K562 (cell line): ENCODE measurements at regions not wholly inside any gene's neighbourhood (a gene's known extent, or its start where the extent isn't known, plus 50 kb on each side); places are given as distances from the start of the nearest gene placed in this dataset.

Experiments
- ATF3 ChIP-seq, 2 experiments: fragments of 450-650 bp in 1 of 2; sonication (generic) in 1 of 2; formaldehyde crosslinking in 1 of 2; IDR thresholded peaks in 1 of 2; conservative IDR thresholded peaks in 1 of 2; 2 replicates each; pipeline versions ENCODE4 v1.6.1 to v1.8.1; 2016 to 2023; ENCODE audit warnings: mild to moderate bottlenecking in 2 of 2, moderate library complexity in 2 of 2, inconsistent platforms in 1 of 2, missing genetic modification reagents in 1 of 2
- CTCF ChIP-seq, 3 experiments: IDR thresholded peaks in 2 of 3; conservative IDR thresholded peaks in 1 of 3; 2 replicates each; pipeline ENCODE4 v1.5.1; 2011 to 2012; ENCODE audit warnings: low read length in 3 of 3, mild to moderate bottlenecking in 3 of 3, control low read depth in 2 of 3, improper control_type of control experiment in 1 of 3, inconsistent platforms in 1 of 3, low read depth in 1 of 3, mixed read lengths in 1 of 3, moderate library complexity in 1 of 3; ENCODE audit not compliant: insufficient read depth in 2 of 3
- EHMT2 ChIP-seq: fragments of 450-650 bp; IDR thresholded peaks from 2 replicates; pipeline ENCODE4 v1.6.1; 2018; ENCODE audit warnings: antibody characterized with exemption
- KDM2B ChIP-seq: fragments of 250-450 bp; sonication (Bioruptor Pico); IDR thresholded peaks from 2 replicates; pipeline ENCODE4 v1.8.0; 2021; ENCODE audit warnings: mild to moderate bottlenecking, moderate library complexity
- MYC ChIP-seq, 2 experiments: fragments of 250-450 bp in 1 of 2; sonication (Bioruptor Pico) in 1 of 2; IDR thresholded peaks; 2 replicates each; pipeline versions ENCODE4 v1.5.1 to v1.6.1; 2012 to 2021; ENCODE audit warnings: low read depth in 2 of 2, borderline replicate concordance in 1 of 2, improper control_type of control experiment in 1 of 2, low read length in 1 of 2, mild to moderate bottlenecking in 1 of 2, moderate library complexity in 1 of 2
- NKRF ChIP-seq: fragments of 450-650 bp; IDR thresholded peaks from 2 replicates; pipeline ENCODE4 v1.6.1; 2016; ENCODE audit warnings: borderline replicate concordance
- NR2C2 ChIP-seq, 2 experiments: fragments of 200-800 bp in 1 of 2; sonication (Bioruptor generic) in 1 of 2; sonication (generic) in 1 of 2; formaldehyde crosslinking in 1 of 2; IDR thresholded peaks; 2 replicates each; pipeline versions ENCODE4 v1.6.1 to v1.8.0; 2016 to 2022; ENCODE audit warnings: mild to moderate bottlenecking in 1 of 2, missing compliant biosample characterization in 1 of 2, missing genetic modification characterization in 1 of 2, missing genetic modification reagents in 1 of 2
- POLR2AphosphoS2 ChIP-seq: IDR thresholded peaks from 2 replicates; pipeline ENCODE4 v1.6.1; 2012; ENCODE audit warnings: low read length, improper control_type of control experiment
- POLR2AphosphoS5 ChIP-seq: IDR thresholded peaks from 2 replicates; pipeline ENCODE4 v1.6.1; 2011; ENCODE audit warnings: mild to moderate bottlenecking, low read depth, low read length, moderate library complexity; ENCODE audit not compliant: control insufficient read depth, insufficient read depth
- PRMT5 ChIP-seq: sonication (generic); formaldehyde crosslinking; IDR thresholded peaks from 2 replicates; pipeline ENCODE4 v1.5.0; 2020; ENCODE audit warnings: missing genetic modification reagents
- SIN3A ChIP-seq, 2 experiments: fragments of 150-350 bp in 1 of 2; IDR thresholded peaks; 2 replicates each; pipeline ENCODE4 v1.6.1; 2011 to 2016; ENCODE audit warnings: borderline replicate concordance in 2 of 2, low read depth in 2 of 2, low read length in 2 of 2, mild to moderate bottlenecking in 2 of 2, moderate library complexity in 2 of 2; ENCODE audit not compliant: control insufficient read depth in 1 of 2
- SMARCA4 ChIP-seq: fragments of 450-650 bp; IDR thresholded peaks from 2 replicates; pipeline ENCODE4 v1.6.1; 2016
- TCF15 ChIP-seq: fragments of 250-450 bp; sonication (Bioruptor Pico); IDR thresholded peaks from 2 replicates; pipeline ENCODE4 v1.8.0; 2022; ENCODE audit warnings: moderate library complexity, mild to moderate bottlenecking, inconsistent platforms

GRCh38 chr3:153572165-153572564 is 410.1 kb downstream of the RAP2B start:
- no peak for TF ChIP-seq SIN3A (IDR thresholded peaks at IDR 0.05; ENCODE audit: borderline replicate concordance in 2 of 2, control insufficient read depth in 1 of 2, low read depth in 2 of 2, low read length in 2 of 2)
- TF ChIP-seq POLR2AphosphoS2, result no peak
- TF ChIP-seq NR2C2 (CRISPR knock-in tag; IDR thresholded peaks at IDR 0.05), result no peak
- TF ChIP-seq NR2C2 (tag; IDR thresholded peaks at IDR 0.05), result no peak
- no peak for TF ChIP-seq NKRF
- TF ChIP-seq MYC (IDR thresholded peaks at IDR 0.05; ENCODE audit: low read depth, low read length), result no peak
- TF ChIP-seq MYC (CRISPR knock-in tag; IDR thresholded peaks at IDR 0.05; ENCODE audit: borderline replicate concordance, low read depth), result no peak
- TF ChIP-seq TCF15 (CRISPR knock-in tag), result no peak
- no peak for TF ChIP-seq POLR2AphosphoS5
- no peak for TF ChIP-seq EHMT2
- no peak for TF ChIP-seq ATF3 (IDR thresholded peaks at IDR 0.05)
- no peak for TF ChIP-seq ATF3 (CRISPR knock-in tag; conservative IDR thresholded peaks at IDR 0.05)
- no peak for TF ChIP-seq CTCF (IDR thresholded peaks at IDR 0.05 in 2 of 3, conservative IDR thresholded peaks at IDR 0.05 in 1 of 3; ENCODE audit: insufficient read depth in 2 of 3, low read depth in 1 of 3, low read length in 3 of 3)
- no peak for TF ChIP-seq KDM2B (CRISPR knock-in tag)
- TF ChIP-seq SMARCA4, result no peak
- no peak for TF ChIP-seq PRMT5 (CRISPR knock-in tag)
